SK-N-MC (cell line): ENCODE measurements at regions not wholly inside any gene's neighbourhood (a gene's known extent, or its start where the extent isn't known, plus 50 kb on each side); places are given as distances from the start of the nearest gene placed in this dataset.

Source experiments
- EZH2 ChIP-seq: fragments of 200-600 bp; sonication (generic); IDR thresholded peaks from one replicate; pipeline ENCODE4 v1.6.1; 2017; ENCODE audit warnings: antibody characterized with exemption
- POLR2AphosphoS5 ChIP-seq: IDR thresholded peaks from 2 replicates; pipeline ENCODE4 v1.6.1; 2012; ENCODE audit warnings: mild to moderate bottlenecking, low read depth, low read length, borderline replicate concordance

DNA sequence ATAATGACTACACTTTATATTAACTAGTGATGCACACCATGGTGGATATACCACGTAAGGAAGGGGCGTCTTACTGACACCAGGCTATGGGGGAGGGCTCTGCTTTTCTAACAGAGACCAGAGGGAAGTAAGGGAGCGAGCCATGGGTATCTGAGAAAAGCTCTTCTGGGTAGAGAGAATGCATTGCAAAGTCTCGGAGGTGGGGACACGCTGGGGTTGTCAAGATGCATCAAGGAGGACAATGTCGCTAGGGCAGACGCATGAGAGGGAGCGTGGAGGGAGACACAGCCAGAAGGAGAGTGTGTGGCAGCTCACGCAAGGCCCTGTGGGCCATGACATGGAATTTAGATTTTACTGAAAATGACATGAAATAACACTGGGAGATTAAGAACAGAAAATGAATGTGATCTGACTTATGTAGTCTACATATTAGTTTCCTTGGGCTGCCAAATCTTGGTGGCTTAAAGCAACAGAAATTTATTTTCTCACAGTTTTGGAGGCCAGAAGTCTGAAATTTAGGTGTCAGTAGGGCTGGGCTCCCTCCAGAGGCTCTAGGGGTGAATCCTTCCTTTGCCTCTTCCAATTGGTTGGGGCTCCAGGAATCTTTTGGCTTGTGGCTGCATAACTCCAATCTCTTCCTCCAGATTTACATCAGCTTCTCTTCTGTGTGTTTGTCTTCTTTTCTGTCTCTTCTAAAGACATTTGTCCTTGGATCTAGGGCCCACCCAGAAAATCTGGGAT, 352.2 kb downstream of the CYRIA start:
- TF ChIP-seq EZH2, result no peak
- no peak for TF ChIP-seq POLR2AphosphoS5
